Lower lobe of right lung (tissue), 2 donors: ENCODE measurements at regions not wholly inside any gene's neighbourhood (a gene's known extent, or its start where the extent isn't known, plus 50 kb on each side); places are given as distances from the start of the nearest gene placed in this dataset.

Source experiments
- ATAC-seq, 2 donors: fragments of 200-7000 bp; cut with Tn5 transposase; one replicate each; pipeline ENCODE4 v1.9.1; 2020 to 2022; ENCODE audit warnings: mild to moderate bottlenecking in 2 of 2, moderate library complexity in 2 of 2
- DNase-seq: peaks from one replicate; pipeline ENCODE4 v3.0.0-alpha.2; 2020
- H3K27ac ChIP-seq: fragments of 200-600 bp; one replicate; pipeline ENCODE4 v1.8.0; 2022
- H3K27me3 ChIP-seq: fragments of 200-600 bp; one replicate; pipeline ENCODE4 v1.8.0; 2022; ENCODE audit warnings: low read depth
- H3K36me3 ChIP-seq: fragments of 200-600 bp; one replicate; pipeline ENCODE4 v1.8.0; 2022; ENCODE audit warnings: mild to moderate bottlenecking
- H3K4me1 ChIP-seq: fragments of 200-600 bp; one replicate; pipeline ENCODE4 v1.8.0; 2022
- H3K4me3 ChIP-seq: fragments of 200-600 bp; one replicate; pipeline ENCODE4 v1.8.0; 2022; ENCODE audit warnings: mild to moderate bottlenecking
- H3K9me3 ChIP-seq: fragments of 200-600 bp; one replicate; pipeline ENCODE4 v1.8.0; 2022
- CTCF ChIP-seq: fragments of 200-600 bp; IDR thresholded peaks from one replicate; pipeline ENCODE4 v1.8.0; 2022; ENCODE audit warnings: antibody characterized with exemption, mild to moderate bottlenecking
- intact Hi-C: fragments of 100-400 bp; cut with DNase I; formaldehyde crosslinking; loops from one replicate; pipeline ENCODE4 v1.11.0; 2022
- donor health status: DM: no; HTN: yes; CAD: no; lungs with severe emphysema.

DNA sequence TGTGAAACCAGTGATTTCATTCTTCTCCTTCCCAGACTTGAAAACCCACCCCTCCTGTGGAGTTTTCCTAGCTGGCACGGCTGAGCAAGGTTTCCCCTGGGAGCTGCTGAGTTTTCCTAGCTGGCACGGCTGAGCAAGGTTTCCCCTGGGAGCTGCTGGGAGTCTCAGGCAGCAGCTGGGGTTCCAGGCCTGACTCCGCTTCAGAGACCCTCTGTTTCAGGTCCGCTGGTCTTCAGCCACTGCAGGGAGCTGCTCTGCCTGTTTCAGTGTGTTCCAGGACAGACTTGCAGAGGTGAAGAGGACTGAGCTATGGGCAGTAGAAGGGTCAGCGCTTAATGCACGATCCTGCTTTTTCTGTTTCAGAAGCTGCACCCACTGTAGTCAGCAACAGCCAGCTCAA lies 104.9 kb downstream of the XRCC2 start:
- H3K4me1 ChIP-seq = no peaks in the 10 kb centered on the region
- H3K36me3 ChIP-seq = no peaks in the 10 kb centered on the region
- intact Hi-C loops = no loop called here
- peaks cover 6% of the 10 kb centered on the region for H3K27me3 ChIP-seq
- no peak for DNase-seq
- H3K4me3 ChIP-seq = no peak overlapping the region
- H3K9me3 ChIP-seq = no peaks in the 10 kb centered on the region
- TF ChIP-seq CTCF = no peak
- ATAC-seq = no peak
- no peak overlapping the region for H3K27ac ChIP-seq

DNA sequence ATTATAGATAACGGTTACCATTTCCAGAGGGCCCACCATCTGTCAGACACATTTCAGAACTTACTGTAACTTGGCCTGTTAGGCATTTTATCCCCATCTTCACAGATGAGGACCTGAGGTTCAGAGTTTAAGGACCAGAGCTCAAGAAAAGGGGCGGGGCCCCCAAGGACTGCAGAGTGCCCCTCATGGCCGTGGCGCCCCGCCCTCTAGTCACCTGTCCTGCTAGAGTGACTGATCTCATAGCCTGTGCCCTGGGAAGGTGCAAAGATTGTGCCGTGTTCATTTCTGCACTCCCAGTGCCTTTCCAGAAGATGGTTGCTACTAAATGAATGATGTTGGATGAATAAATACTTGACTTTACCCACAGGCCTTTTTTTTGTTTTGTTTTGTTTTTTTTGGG lies 107.0 kb downstream of the XRCC2 start:
- no peak for DNase-seq
- no peak for TF ChIP-seq CTCF
- intact Hi-C loops = no loop called here

GRCh38 chr7:152565731-152566130 lies 110.2 kb downstream of the XRCC2 start:
- no peak for TF ChIP-seq CTCF
- no peak for ATAC-seq
- intact Hi-C loops = no loop called here
- H3K9me3 ChIP-seq = no peaks in the 10 kb centered on the region
- H3K27me3 ChIP-seq = no peaks in the 10 kb centered on the region
- H3K4me1 ChIP-seq = no peaks in the 10 kb centered on the region
- H3K27ac ChIP-seq = no peak overlapping the region
- H3K36me3 ChIP-seq = no peaks in the 10 kb centered on the region
- no peak for DNase-seq
- H3K4me3 ChIP-seq = no peak overlapping the region

More for the DNA sequence above, 107.0 kb downstream of the XRCC2 start:
- Histone ChIP-seq H3K27ac (no peak overlapping the region), H3K4me3 (no peak overlapping the region), H3K27me3 (no peaks in the 10 kb centered on the region), H3K36me3 (no peaks in the 10 kb centered on the region), H3K4me1 (no peaks in the 10 kb centered on the region), H3K9me3 (no peaks in the 10 kb centered on the region)
- no peak for ATAC-seq

- H3K4me1 ChIP-seq = no peaks in the 10 kb centered on the region
- H3K9me3 ChIP-seq = no peaks in the 10 kb centered on the region
- no peak overlapping the region for H3K4me3 ChIP-seq
- no peak overlapping the region for H3K27ac ChIP-seq
- DNase-seq (no peak), ATAC-seq (no peak)
- no peaks in the 10 kb centered on the region for H3K27me3 ChIP-seq
- TF ChIP-seq CTCF = no peak
- no peaks in the 10 kb centered on the region for H3K36me3 ChIP-seq
- intact Hi-C loops = no loop called here
Observed at GRCh38 chr7:152564656-152565250, 111.2 kb downstream of the XRCC2 start.

DNA sequence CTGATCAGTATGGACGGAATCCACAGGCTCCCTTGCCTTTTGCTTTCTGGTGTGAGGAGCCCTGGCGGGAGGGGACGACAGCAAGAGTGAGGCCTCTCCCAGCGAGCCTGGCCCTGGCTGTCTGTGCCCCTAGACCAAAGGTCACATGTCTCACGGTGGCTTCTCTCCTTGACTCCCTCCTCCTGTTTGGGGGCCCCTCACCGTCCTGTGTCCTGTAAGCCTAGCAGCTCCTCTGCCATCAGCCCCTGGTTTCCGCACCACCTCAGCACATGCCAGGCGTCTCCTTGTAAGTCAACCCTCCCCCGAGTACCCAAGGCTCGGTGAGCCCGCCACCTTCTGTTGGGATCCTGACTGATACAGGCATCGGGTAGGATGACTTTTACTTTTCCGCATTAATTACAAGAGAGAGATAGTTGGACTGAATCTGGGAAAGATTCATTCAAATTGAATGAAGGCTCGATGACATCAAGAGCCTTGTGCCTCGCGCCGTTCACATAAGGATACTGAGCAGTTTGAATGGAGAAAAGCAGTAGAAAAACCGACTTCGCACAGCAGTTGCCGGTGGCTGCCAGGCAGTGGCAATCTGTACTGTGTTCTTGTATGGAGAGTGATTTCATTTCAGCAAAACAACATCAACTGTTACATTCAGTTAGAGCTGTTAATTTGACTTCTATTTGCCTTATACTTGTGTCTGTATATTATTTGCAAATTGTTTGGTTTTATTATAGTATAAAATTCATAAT lies 119.8 kb downstream of the XRCC2 start:
- no peak for TF ChIP-seq CTCF
- Histone ChIP-seq H3K36me3 (no peaks in the 10 kb centered on the region), H3K4me1 (no peaks in the 10 kb centered on the region), H3K9me3 (no peaks in the 10 kb centered on the region), H3K27me3 (no peaks in the 10 kb centered on the region), H3K4me3 (no peak overlapping the region), H3K27ac (no peak overlapping the region)
- no peak for DNase-seq
- ATAC-seq = no peak
- intact Hi-C loops = no loop called here
